H1 (cell line): ENCODE measurements at regions not wholly inside any gene's neighbourhood (a gene's known extent, or its start where the extent isn't known, plus 50 kb on each side); places are given as distances from the start of the nearest gene placed in this dataset.

Source experiments
- CTCF ChIA-PET: fragments of 300-600 bp; sonication (Branson Sonifier 250); formaldehyde crosslinking; loops from one replicate; lab custom pipeline; 2021; ENCODE audit not compliant: partially characterized antibody; lab: Charles Lee
- POLR2A ChIA-PET: fragments of 300-600 bp; sonication (Branson Sonifier 250); formaldehyde crosslinking; loops from one replicate; lab custom pipeline; 2021; ENCODE audit warnings: inconsistent platforms; ENCODE audit not compliant: partially characterized antibody; lab: Charles Lee
- DNase-seq, 2 experiments: peaks; one replicate each; pipeline versions ENCODE4 v3.0.0 to v3.0.0-alpha.2; 2010 to 2022; ENCODE audit warnings: low spot score in 2 of 2, low read depth in 1 of 2, mixed read lengths in 1 of 2
- FAIRE-seq: peaks from 2 replicates; lab custom pipeline; 2011; peaks lifted over from hg19 to GRCh38; lab: Jason Lieb, UNC
- H2AFZ ChIP-seq: 2 replicates; pipeline ENCODE4 v1.8.1; 2012; ENCODE audit warnings: low read length, inconsistent platforms
- H2AK5ac ChIP-seq: 2 replicates; pipeline ENCODE4 v1.6.1; 2013; ENCODE audit warnings: low read depth, low read length
- H2BK120ac ChIP-seq: replicated peaks from 2 replicates; pipeline ENCODE3; 2013; ENCODE audit warnings: low read depth, low read length, inconsistent platforms
- H2BK12ac ChIP-seq: 2 replicates; pipeline ENCODE4 v1.6.1; 2013; ENCODE audit warnings: low read depth, low read length
- H2BK15ac ChIP-seq: 2 replicates; pipeline ENCODE4 v1.6.1; 2013; ENCODE audit warnings: low read length
- H2BK20ac ChIP-seq: 2 replicates; pipeline ENCODE4 v1.6.1; 2013; ENCODE audit warnings: low read length
- H2BK5ac ChIP-seq: 2 replicates; pipeline ENCODE4 v1.6.1; 2013; ENCODE audit warnings: low read depth, low read length
- H3K14ac ChIP-seq: 2 replicates; pipeline ENCODE4 v1.6.1; 2013; ENCODE audit warnings: inconsistent platforms; ENCODE audit not compliant: insufficient read length
- H3K18ac ChIP-seq: 2 replicates; pipeline ENCODE4 v1.6.1; 2013; ENCODE audit warnings: low read length; ENCODE audit errors: extremely low read depth
- H3K23ac ChIP-seq: 2 replicates; pipeline ENCODE4 v1.6.1; 2013; ENCODE audit warnings: inconsistent platforms; ENCODE audit not compliant: insufficient read length
- H3K23me2 ChIP-seq: 2 replicates; pipeline ENCODE4 v1.6.1; 2013; ENCODE audit warnings: low read depth, low read length
- H3K27ac ChIP-seq: 2 replicates; pipeline ENCODE4 v1.6.1; 2011; ENCODE audit warnings: low read depth, low read length, inconsistent platforms
- H3K27me3 ChIP-seq, 4 experiments: replicated peaks in 1 of 4; 1 replicate in 1 of 4; 2 replicates in 3 of 4; pipeline versions ENCODE4 v1.6.1 to v1.8.1; 2011 to 2013; ENCODE audit warnings: low read length in 3 of 4, mild to moderate bottlenecking in 3 of 4, inconsistent platforms in 2 of 4, mixed read lengths in 2 of 4, moderate library complexity in 1 of 4; ENCODE audit not compliant: control insufficient read depth in 3 of 4, insufficient read depth in 3 of 4; ENCODE audit errors: extremely low read depth in 1 of 4
- H3K36me3 ChIP-seq, 4 experiments: 2 replicates each; pipeline versions ENCODE4 v1.6.1 to v1.8.1; 2011 to 2013; ENCODE audit warnings: mild to moderate bottlenecking in 4 of 4, low read length in 3 of 4, moderate library complexity in 2 of 4, control low read depth in 1 of 4, inconsistent platforms in 1 of 4; ENCODE audit not compliant: insufficient read depth in 4 of 4, control insufficient read depth in 2 of 4
- H3K4ac ChIP-seq: replicated peaks from 2 replicates; pipeline ENCODE3; 2013; ENCODE audit warnings: low read length, low read depth, mixed read lengths, inconsistent platforms; ENCODE audit not compliant: insufficient read length
- H3K4me1 ChIP-seq, 4 experiments: replicated peaks in 1 of 4; 1 replicate in 1 of 4; 2 replicates in 3 of 4; pipeline versions ENCODE4 v1.6.1 to v1.8.1; 2011 to 2013; ENCODE audit warnings: low read length in 3 of 4, inconsistent platforms in 2 of 4, mixed read lengths in 1 of 4; ENCODE audit not compliant: insufficient read depth in 4 of 4, control insufficient read depth in 3 of 4
- H3K4me2 ChIP-seq, 2 experiments: 2 replicates each; pipeline versions ENCODE4 v1.6.1 to v1.8.1; 2011 to 2013; ENCODE audit warnings: low read depth in 2 of 2, low read length in 2 of 2, control low read depth in 1 of 2, inconsistent platforms in 1 of 2, mild to moderate bottlenecking in 1 of 2; ENCODE audit not compliant: insufficient read depth in 1 of 2
- H3K4me3 ChIP-seq, 4 experiments: fragments of 200-600, 300-600 bp in 1 of 4; sonication (generic), shearing (Covaris generic), sonication (Bioruptor Twin) in 1 of 4; 2 replicates each; pipeline versions ENCODE4 v1.5.1 to v1.8.1; 2011 to 2016; ENCODE audit warnings: low read length in 4 of 4, low read depth in 3 of 4, control low read depth in 2 of 4, inconsistent platforms in 2 of 4, mild to moderate bottlenecking in 2 of 4, mixed read lengths in 1 of 4, moderate library complexity in 1 of 4; ENCODE audit not compliant: insufficient read depth in 2 of 4; ENCODE audit errors: extremely low read depth in 1 of 4
- H3K56ac ChIP-seq: replicated peaks from 2 replicates; pipeline ENCODE3; 2013; ENCODE audit warnings: low read depth, mild to moderate bottlenecking, mixed read lengths, low read length, inconsistent platforms; ENCODE audit not compliant: insufficient read length
- H3K79me1 ChIP-seq: 2 replicates; pipeline ENCODE4 v1.6.1; 2013; ENCODE audit warnings: low read depth, low read length, control low read depth
- H3K79me2 ChIP-seq, 2 experiments: 2 replicates each; pipeline versions ENCODE4 v1.6.1 to v1.8.1; 2012 to 2013; ENCODE audit warnings: low read length in 2 of 2, mild to moderate bottlenecking in 2 of 2, inconsistent platforms in 1 of 2; ENCODE audit not compliant: insufficient read depth in 2 of 2, control insufficient read depth in 1 of 2
- H3K9ac ChIP-seq, 4 experiments: replicated peaks in 1 of 4; 1 replicate in 1 of 4; 2 replicates in 3 of 4; pipeline versions ENCODE4 v1.6.1 to v1.8.1; 2011 to 2013; ENCODE audit warnings: low read depth in 3 of 4, low read length in 3 of 4, control low read depth in 2 of 4, mild to moderate bottlenecking in 2 of 4, moderate library complexity in 2 of 4, inconsistent platforms in 1 of 4; ENCODE audit errors: extremely low read depth in 1 of 4
- H3K9me3 ChIP-seq, 2 experiments: 2 replicates each; pipeline versions ENCODE4 v1.6.1 to v1.8.1; 2012 to 2013; ENCODE audit warnings: mild to moderate bottlenecking in 2 of 2, moderate library complexity in 2 of 2, control low read depth in 1 of 2, inconsistent platforms in 1 of 2, low read depth in 1 of 2, low read length in 1 of 2, mixed read lengths in 1 of 2; ENCODE audit not compliant: insufficient read depth in 2 of 2
- H4K20me1 ChIP-seq, 2 experiments: replicated peaks in 1 of 2; 2 replicates each; pipeline versions ENCODE3 to v1.8.1; 2011 to 2013; ENCODE audit warnings: inconsistent platforms in 2 of 2, low read length in 2 of 2, mild to moderate bottlenecking in 1 of 2; ENCODE audit not compliant: insufficient read depth in 2 of 2, control insufficient read depth in 1 of 2
- H4K5ac ChIP-seq: 2 replicates; pipeline ENCODE4 v1.6.1; 2013; ENCODE audit warnings: low read length, low read depth, mixed read lengths, inconsistent platforms; ENCODE audit not compliant: insufficient read length
- H4K8ac ChIP-seq: 2 replicates; pipeline ENCODE4 v1.8.0; 2013; ENCODE audit warnings: mild to moderate bottlenecking, moderate library complexity, low read length, inconsistent platforms; ENCODE audit not compliant: insufficient read depth; ENCODE audit errors: extremely low read depth
- H4K91ac ChIP-seq: replicated peaks from 2 replicates; pipeline ENCODE3; 2013; ENCODE audit warnings: low read length, mixed read lengths, inconsistent platforms; ENCODE audit not compliant: insufficient read length
- ASH2L ChIP-seq: fragments of 200-600, 300-600 bp; sonication (generic); IDR thresholded peaks from one replicate; pipeline ENCODE4 v1.7.1; 2017; ENCODE audit warnings: low read length
- CHD2 ChIP-seq: IDR thresholded peaks from 2 replicates; pipeline ENCODE4 v1.6.1; 2012; ENCODE audit warnings: low read length, improper control_type of control experiment
- HDAC6 ChIP-seq: IDR thresholded peaks from one replicate; pipeline ENCODE4 v1.7.1; 2012; ENCODE audit warnings: low read depth, mild to moderate bottlenecking, inconsistent platforms, low read length, moderate library complexity
- KDM1A ChIP-seq: fragments of 200-600, 300-600 bp; sonication (generic); IDR thresholded peaks from 2 replicates; pipeline ENCODE4 v1.7.1; 2016; ENCODE audit warnings: mild to moderate bottlenecking, low read length, borderline replicate concordance
- MAFK ChIP-seq: IDR thresholded peaks from 2 replicates; pipeline ENCODE4 v1.6.1; 2012; ENCODE audit warnings: low read depth, mild to moderate bottlenecking, improper control_type of control experiment, low read length
- RBBP5 ChIP-seq: IDR thresholded peaks from 2 replicates; pipeline ENCODE4 v1.7.1; 2012; ENCODE audit warnings: low read depth, mild to moderate bottlenecking, inconsistent platforms, low read length, moderate library complexity, borderline replicate concordance
- RNF2 ChIP-seq: fragments of 200-900, 300-1000 bp; sonication (generic); IDR thresholded peaks from 2 replicates; pipeline ENCODE4 v1.7.1; 2016; ENCODE audit warnings: borderline replicate concordance, low read depth, mild to moderate bottlenecking, antibody characterized with exemption, low read length; ENCODE audit not compliant: poor library complexity, severe bottlenecking; ENCODE audit errors: missing control alignments
- SIN3A ChIP-seq, 2 experiments: IDR thresholded peaks in 1 of 2; conservative IDR thresholded peaks in 1 of 2; 2 replicates each; pipeline ENCODE4 v1.6.1; 2011 to 2012; ENCODE audit warnings: low read length in 2 of 2, improper control_type of control experiment in 1 of 2, low read depth in 1 of 2, mild to moderate bottlenecking in 1 of 2
- SIRT6 ChIP-seq: IDR thresholded peaks from one replicate; pipeline ENCODE4 v1.7.1; 2012; ENCODE audit warnings: low read length, inconsistent platforms
- SP4 ChIP-seq: IDR thresholded peaks from 2 replicates; pipeline ENCODE4 v1.6.1; 2012; ENCODE audit warnings: low read length, inconsistent platforms
- TBP ChIP-seq: IDR thresholded peaks from 2 replicates; pipeline ENCODE4 v1.6.1; 2011; ENCODE audit warnings: low read depth, low read length, improper control_type of control experiment
- TCF12 ChIP-seq: IDR thresholded peaks from 2 replicates; pipeline ENCODE4 v1.6.1; 2011; ENCODE audit warnings: low read depth, mild to moderate bottlenecking, low read length
- WGBS, 2 experiments: shearing (Covaris generic) in 1 of 2; methylation state at CpG; one replicate each; pipeline versions ENCODE4 v1.1.6 to v1.1.7; 2013 to 2015; ENCODE audit warnings: low lambda C conversion rate in 2 of 2, mixed read lengths in 2 of 2, inconsistent platforms in 1 of 2, low coverage in 1 of 2, missing lambda C conversion rate in 1 of 2; ENCODE audit not compliant: insufficient replicate concordance in 2 of 2, insufficient coverage in 1 of 2, insufficient read length in 1 of 2; ENCODE audit errors: extremely low coverage in 1 of 2, missing lambda C conversion rate in 1 of 2; 5-methylcytosine and 5-hydroxymethylcytosine counted together
- TF ChIP-seq, protein P1 (sequence below): IDR thresholded peaks from 2 replicates; pipeline ENCODE4 v1.6.1; 2011; ENCODE audit warnings: low read depth, mild to moderate bottlenecking, low read length; ENCODE audit not compliant: insufficient read depth
- TF ChIP-seq, protein P2 (sequence below): IDR thresholded peaks from 2 replicates; pipeline ENCODE4 v1.6.1; 2012; ENCODE audit warnings: inconsistent platforms

DNA sequence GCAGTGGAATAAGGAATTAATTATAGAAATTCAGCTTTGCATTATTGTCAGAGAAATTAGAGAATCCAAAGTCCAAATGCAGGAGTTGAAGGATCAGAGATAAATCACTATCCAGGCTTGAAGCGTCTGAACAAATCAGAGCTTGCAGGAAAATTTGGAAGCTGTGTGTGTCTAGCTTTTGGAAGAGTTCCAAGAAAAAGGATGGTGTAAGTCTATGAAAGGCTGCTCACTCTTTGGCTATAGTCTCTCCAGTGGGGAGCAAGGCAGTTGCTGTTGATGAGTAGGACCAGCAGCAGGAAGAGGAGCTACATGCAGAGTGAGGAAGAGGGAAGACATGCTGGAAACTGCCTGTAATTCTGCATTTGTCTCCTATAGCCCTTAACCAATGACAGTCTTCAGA, 464.3 kb upstream of the GRM7 start:
- Histone ChIP-seq H2BK12ac (no peak overlapping the region), H3K4me3 (no peak overlapping the region), H4K20me1 (no peaks in the 10 kb centered on the region), H3K27ac (no peak overlapping the region), H3K27me3 (no peaks in the 10 kb centered on the region), H2BK15ac (no peak overlapping the region), H3K4me2 (no peak overlapping the region), H3K4ac (no peak overlapping the region), H3K18ac (no peak overlapping the region), H3K56ac (no peak overlapping the region), H3K9me3 (no peaks in the 10 kb centered on the region), H3K4me1 (no peaks in the 10 kb centered on the region), H3K23ac (no peak overlapping the region), H3K23me2 (no peaks in the 10 kb centered on the region), H4K5ac (no peak overlapping the region), H2BK20ac (no peak overlapping the region), H3K9ac (no peak overlapping the region), H3K14ac (no peak overlapping the region), H2AK5ac (no peak overlapping the region), H3K79me2 (no peaks in the 10 kb centered on the region), H4K8ac (no peak overlapping the region), H2AFZ (no peak overlapping the region), H2BK5ac (no peak overlapping the region), H3K79me1 (no peaks in the 10 kb centered on the region), H4K91ac (no peak overlapping the region), H2BK120ac (no peak overlapping the region), H3K36me3 (no peaks in the 10 kb centered on the region)
- POLR2A ChIA-PET: no interaction called here
- DNase-seq (no peak), FAIRE-seq (no peak)
- CTCF ChIA-PET: no interaction called here
- 80% methylated on average over 1 of the region's 1 CpG; no CpG with 5 or more reads in 1 of the 2 experiments for WGBS, 2 experiments
- TF ChIP-seq, protein P1, sequence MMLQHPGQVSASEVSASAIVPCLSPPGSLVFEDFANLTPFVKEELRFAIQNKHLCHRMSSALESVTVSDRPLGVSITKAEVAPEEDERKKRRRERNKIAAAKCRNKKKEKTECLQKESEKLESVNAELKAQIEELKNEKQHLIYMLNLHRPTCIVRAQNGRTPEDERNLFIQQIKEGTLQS: no peak
- TF ChIP-seq TBP: no peak
- TF ChIP-seq HDAC6: no peak
- TF ChIP-seq RBBP5: no peak
- TF ChIP-seq, protein P2, sequence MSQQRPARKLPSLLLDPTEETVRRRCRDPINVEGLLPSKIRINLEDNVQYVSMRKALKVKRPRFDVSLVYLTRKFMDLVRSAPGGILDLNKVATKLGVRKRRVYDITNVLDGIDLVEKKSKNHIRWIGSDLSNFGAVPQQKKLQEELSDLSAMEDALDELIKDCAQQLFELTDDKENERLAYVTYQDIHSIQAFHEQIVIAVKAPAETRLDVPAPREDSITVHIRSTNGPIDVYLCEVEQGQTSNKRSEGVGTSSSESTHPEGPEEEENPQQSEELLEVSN: no peak
- no peak for TF ChIP-seq MAFK
- TF ChIP-seq SIRT6: no peak
- no peak for TF ChIP-seq SIN3A (conservative IDR thresholded peaks at IDR 0.05 in 1 of 2, IDR thresholded peaks at IDR 0.05 in 1 of 2; ENCODE audit: low read depth in 1 of 2, low read length in 2 of 2)
- no peak for TF ChIP-seq SP4
- no peak for TF ChIP-seq TCF12
- no peak for TF ChIP-seq RNF2
- no peak for TF ChIP-seq ASH2L
- no peak for TF ChIP-seq CHD2
- no peak for TF ChIP-seq KDM1A
